ENCODE measurements at regions not wholly inside any gene's neighbourhood (a gene's known extent, or its start where the extent isn't known, plus 50 kb on each side); places are given as distances from the start of the nearest gene placed in this dataset.
A peak's percentile ranks its signal among the peaks of the same experiment; 100 is the strongest.

GRCh38 chr5:88954511-88954910, 71.5 kb upstream of the MEF2C start:
- TF ChIP-seq CTCF (IDR thresholded peaks at IDR 0.05): no peak
- Histone ChIP-seq H3K27me3 (no peaks in the 10 kb centered on the region), H3K9me3 (no peaks in the 10 kb centered on the region), H3K4me3 (no peak overlapping the region), H3K4me1 (peaks cover 4 to 18% of the 10 kb centered on the region in 2 donors), H3K27ac (no peak overlapping the region), H3K36me3 (no peaks in the 10 kb centered on the region)
- intact Hi-C loops (cut with DNase I): loop anchor here (5.0 kb wide), 2 partner anchors 122 to 222 kb away; no protein-coding TSS in a partner anchor
- DNase-seq (ENCODE audit: low spot score in 2 of 2): no peak

DNA sequence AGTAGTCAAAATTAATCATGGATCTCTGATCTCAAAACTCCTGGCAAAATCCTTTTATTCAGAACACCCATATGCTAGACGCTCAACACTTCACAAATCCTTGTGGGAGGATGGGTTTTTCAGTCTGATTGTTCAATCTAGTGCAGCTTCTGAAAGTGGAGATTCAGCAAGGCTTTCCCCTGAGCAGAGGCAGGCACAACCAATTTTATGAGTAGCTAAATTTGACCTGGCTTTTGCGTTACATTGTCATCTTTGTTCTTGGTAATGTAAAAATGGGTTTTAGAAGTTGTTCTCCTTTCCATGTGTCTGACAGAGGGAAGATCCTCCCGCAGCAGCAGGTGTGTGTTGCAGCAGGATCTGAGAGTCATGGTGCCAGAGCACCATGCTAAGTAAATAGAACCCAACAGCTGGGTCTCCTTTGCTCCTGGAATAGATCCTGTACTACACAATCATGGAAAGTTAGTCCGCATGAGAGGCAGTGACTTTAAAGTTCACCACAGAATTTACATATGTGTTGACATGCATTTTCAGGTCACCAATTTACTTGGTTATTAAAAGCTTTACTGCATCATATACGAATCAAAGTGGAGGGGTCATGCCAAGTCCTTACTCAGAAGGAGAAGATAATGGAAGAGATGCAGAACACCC, 70.1 kb upstream of the MEF2C start:
- no peak for TF ChIP-seq CTCF (IDR thresholded peaks at IDR 0.05)
- DNase-seq (ENCODE audit: low spot score in 2 of 2): no peak
- no peaks in the 10 kb centered on the region for H3K36me3 ChIP-seq
- intact Hi-C loops (cut with DNase I): loop anchor here (5.0 kb wide), 2 partner anchors 121 to 221 kb away; no protein-coding TSS in a partner anchor
- no peaks in the 10 kb centered on the region for H3K9me3 ChIP-seq
- H3K27me3 ChIP-seq: no peaks in the 10 kb centered on the region
- no peak overlapping the region for H3K4me3 ChIP-seq
- H3K4me1 ChIP-seq: peaks cover 4 to 21% of the 10 kb centered on the region in 2 donors
- H3K27ac ChIP-seq: peak overlapping the region; percentile 31 to 58

DNA sequence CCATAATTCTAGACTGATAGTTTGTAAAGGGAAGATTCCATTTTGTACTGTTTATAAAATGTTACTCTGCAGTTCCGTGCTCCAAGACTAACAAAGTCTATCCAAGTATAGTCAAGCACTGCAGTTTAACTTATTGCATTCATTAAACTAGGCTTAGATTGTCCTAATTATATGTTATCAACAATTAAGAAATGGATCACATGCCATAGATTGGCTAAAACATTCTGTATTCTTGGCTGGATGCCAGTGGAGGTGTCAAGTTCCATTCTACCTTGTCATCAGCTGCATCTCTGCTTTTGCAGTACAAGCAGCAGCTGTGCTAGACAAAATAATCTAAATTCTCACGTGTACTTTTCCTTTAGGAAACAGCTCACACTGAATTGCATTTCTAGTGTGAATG, 69.4 kb upstream of the MEF2C start:
- H3K4me3 ChIP-seq: peak overlapping the region in 1 of 2 donors; percentile 13
- peaks cover 4 to 21% of the 10 kb centered on the region in 2 donors for H3K4me1 ChIP-seq
- H3K27me3 ChIP-seq: no peaks in the 10 kb centered on the region
- H3K9me3 ChIP-seq: no peaks in the 10 kb centered on the region
- intact Hi-C loops (cut with DNase I): loop anchor here (5.0 kb wide), 2 partner anchors 120 to 220 kb away; no protein-coding TSS in a partner anchor
- DNase-seq (ENCODE audit: low spot score in 2 of 2): no peak
- no peak for TF ChIP-seq CTCF (IDR thresholded peaks at IDR 0.05)
- no peaks in the 10 kb centered on the region for H3K36me3 ChIP-seq
- peak overlapping the region; percentile 31 to 58 for H3K27ac ChIP-seq

DNA sequence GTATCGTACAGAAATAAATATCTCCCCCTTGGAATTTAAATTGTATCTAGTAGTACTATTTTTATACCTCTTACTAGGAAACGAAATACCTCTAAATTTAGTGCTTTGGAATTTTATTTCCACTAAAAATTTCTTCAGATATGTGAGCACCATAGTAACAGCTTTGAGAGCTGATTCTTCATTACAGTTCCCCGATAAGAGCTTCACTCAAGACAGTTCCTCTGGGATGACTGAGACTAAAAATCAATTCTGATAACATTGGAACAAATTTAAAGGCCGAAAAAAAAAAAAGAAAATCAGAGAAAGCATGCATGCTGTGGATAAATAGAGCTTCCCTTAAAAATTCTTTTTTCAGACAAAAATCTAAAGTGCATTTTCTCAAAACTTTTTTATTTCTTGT, 68.5 kb upstream of the MEF2C start:
- H3K4me1 ChIP-seq: peaks cover 4 to 18% of the 10 kb centered on the region in 2 donors
- no peaks in the 10 kb centered on the region for H3K9me3 ChIP-seq
- H3K27ac ChIP-seq: peak overlapping the region; percentile 31 to 58
- no peaks in the 10 kb centered on the region for H3K36me3 ChIP-seq
- peak overlapping the region in 1 of 2 donors; percentile 37 for H3K4me3 ChIP-seq
- TF ChIP-seq CTCF (IDR thresholded peaks at IDR 0.05): no peak
- intact Hi-C loops (cut with DNase I): loop anchor here (5.0 kb wide), 2 partner anchors 119 to 219 kb away; no protein-coding TSS in a partner anchor
- H3K27me3 ChIP-seq: no peaks in the 10 kb centered on the region
- no peak for DNase-seq (ENCODE audit: low spot score in 2 of 2)

DNA sequence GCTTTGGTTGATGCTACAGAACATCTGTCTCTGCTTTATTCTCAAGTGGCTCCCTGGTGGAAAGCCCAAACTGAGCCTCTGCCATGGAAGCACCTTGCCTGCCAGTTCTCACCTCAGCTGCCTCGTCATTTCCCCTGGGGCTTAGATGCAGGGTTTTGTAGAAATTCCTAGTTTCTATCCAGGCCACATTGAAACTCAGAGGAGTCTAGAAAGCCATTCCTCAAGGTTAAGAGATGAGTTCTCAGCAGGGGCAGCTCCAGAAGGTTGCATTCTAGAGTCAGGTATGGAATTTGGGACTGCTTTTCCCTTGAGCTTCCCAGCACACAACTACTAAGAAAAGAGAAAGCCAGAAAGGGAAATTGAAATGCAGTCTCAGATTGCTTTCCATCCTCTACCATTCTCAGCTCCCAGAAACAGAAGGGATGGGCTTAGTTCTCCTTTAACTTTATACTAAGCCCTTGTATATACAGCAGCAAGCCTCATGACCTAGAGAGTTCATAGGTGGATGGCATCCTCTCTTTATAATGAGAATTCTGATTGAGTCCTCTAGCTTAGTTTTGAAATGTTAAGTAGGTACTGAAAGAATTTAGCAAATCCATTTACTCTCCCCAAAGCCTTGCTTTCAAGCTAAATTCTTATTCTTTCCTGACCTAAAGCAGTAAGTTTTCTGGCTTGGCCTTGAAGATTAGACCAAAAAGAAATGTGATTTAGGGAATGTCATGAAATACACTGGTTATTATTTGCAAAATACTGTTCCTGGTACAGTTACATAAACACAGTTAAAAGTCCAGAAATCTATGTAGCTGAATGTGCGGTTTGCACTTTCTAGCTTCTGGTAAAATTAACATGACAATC, 66.0 kb upstream of the MEF2C start:
- Histone ChIP-seq H3K27ac (peak overlapping the region; percentile 42 to 73), H3K4me3 (no peak overlapping the region), H3K4me1 (peaks cover 4 to 18% of the 10 kb centered on the region in 2 donors), H3K27me3 (no peaks in the 10 kb centered on the region), H3K36me3 (no peaks in the 10 kb centered on the region), H3K9me3 (no peaks in the 10 kb centered on the region)
- DNase-seq (ENCODE audit: low spot score in 2 of 2): no peak
- no peak for TF ChIP-seq CTCF (IDR thresholded peaks at IDR 0.05)
- intact Hi-C loops (cut with DNase I): loop anchor here (10.0 kb wide), 1 partner anchor 1576 kb away; the partner anchor contains the start of gene LYSMD3
